ENCODE measurements at regions not wholly inside any gene's neighbourhood (a gene's known extent, or its start where the extent isn't known, plus 50 kb on each side); places are given as distances from the start of the nearest gene placed in this dataset.

DNA sequence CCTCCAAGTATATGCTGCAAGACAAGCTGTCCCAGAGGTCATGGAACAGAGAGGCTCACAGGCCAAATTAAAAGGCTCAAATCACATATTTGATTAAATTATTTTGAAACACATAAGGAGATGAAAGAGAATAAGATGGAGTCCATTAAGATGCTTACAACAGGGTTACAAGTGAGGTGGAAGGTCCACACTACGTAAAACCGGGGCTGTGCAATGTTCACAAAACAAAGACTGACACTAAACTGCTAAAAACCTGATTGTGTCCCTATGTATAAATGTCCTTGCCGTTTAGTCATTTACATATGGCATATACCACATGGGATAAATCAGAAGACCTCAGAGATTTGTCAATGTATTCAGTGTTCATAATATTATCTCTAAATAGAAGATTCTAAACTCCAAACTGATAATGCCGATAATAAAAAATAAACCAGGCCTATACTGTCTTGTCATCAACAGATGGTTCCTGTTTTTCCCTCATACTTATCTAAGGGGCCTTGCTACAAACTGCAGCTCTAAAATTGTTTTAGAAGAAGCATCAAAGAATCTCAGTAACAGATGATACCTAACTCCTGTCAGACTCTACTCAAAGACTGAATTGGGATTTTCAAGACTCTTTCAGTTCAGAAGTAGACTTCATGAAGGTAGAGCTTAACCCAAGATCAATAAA lies 51.8 kb upstream of the RIPOR2 start:
- DNase-seq = no peak

DNA sequence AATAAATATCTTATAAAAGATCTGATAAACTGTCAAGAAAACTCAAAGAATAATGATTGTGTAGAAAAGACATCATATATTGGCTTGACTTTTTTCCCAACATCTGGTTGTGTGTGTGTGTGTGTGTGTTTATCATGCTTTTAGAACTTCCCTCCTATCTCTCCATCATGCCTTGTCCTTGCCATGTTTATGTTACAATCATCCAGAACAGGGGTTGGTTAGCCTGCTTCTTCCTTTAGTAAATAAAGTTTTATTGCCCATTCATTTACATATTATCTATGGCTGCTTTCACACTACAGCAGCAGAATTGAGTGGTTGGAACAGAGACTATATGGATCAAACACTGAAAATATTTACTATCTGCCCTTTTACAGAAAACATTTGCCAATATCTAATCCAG lies 52.8 kb upstream of the RIPOR2 start:
- no peak for DNase-seq

DNA sequence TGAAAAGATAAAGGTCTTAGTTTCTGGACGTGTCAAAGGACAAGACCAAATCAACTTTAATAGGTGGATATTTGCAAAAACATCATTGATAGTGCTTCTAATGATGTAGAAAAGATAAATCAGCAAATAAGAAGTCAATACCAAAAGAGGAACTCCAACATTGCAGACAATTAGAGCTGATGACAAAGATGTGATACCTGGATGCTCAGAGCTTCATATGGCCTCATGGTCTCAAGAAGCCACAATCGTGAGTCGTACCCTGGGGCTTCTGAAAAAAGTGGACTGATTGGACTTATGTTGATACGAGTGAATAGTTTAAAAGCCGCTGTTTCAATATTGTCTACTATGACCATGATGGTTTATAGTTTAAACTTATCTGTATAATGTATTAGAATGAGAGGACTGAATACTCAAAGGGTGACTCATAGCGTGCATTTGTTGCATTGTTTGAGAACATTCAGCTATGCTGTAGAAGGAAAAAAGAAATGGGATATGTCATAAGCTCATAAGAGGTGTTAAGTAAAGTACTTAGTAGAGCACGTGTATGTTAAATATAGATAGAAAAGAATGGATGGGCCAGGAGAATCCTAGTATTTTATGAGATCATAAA lies 54.6 kb upstream of the RIPOR2 start:
- no peak for DNase-seq

DNA sequence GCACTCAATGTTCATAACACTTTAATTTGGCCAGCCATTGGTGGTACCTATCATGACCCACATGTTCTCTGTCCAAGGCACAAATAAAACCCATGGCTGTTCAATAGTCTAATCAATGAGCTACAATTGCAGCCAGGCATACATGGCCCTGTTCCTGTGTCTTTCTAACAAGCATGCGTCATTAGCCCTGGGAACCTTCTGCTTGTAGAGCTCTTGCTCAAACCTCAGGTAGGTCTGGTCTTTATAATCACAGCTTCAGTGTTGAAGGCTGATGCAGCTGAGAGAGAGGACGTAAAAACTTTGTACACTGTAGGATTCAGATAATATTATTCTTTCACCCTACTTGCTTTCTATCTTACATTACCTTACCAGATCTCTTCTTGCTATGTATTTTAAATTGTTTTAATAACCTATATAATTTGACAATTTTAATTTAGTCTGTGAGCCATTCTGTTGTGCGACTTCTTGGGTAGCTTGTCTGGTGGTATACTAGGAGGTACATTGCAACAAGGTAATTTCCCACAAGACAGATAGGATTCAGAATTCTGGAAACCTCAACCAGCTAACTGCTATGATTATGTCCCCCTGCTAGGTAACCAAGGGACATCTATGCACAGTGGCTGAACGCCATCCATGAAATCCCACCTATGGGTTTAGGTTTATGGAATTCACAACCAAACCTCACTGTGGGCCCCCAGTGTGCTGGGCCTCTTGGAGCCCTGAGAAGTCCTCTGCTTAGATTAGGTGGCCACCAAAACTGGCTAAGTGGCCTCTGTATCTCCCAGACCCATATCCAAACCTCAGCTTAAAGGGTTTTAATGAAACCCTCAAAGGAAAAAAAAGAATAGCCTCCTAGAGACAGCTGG lies 55.4 kb upstream of the RIPOR2 start:
- no peak for DNase-seq

DNA sequence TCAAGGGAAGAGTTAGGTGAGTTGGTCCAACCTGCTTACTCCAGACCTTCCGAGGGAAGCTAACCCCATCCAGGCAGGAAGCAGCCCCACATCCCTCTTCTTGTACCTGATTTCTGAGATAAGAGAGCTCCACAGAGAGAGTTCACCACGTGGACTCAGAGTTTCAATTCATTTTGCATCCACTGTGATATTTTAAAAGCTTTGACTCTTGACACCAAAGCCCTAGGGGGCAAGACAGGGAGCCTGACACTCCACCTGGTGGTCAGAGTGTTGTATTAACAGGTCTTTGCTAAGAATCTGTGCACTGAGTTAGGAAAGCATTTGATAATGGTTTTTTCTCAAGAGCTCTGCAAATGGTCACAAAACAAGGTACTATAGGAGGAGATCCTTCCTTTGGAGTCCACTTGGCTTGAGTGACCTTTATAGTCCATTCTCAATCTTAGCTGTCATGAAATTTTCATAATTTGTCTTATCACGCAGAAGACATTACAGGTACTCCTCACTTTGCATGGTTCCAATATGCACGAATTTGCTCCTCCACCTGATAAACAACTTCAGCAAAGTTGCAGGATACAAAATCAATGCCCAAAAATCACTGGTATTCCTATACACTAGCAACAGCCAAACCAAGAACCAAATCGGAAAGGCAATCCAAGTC lies 56.2 kb upstream of the RIPOR2 start:
- peak; percentile 24 for DNase-seq

DNA sequence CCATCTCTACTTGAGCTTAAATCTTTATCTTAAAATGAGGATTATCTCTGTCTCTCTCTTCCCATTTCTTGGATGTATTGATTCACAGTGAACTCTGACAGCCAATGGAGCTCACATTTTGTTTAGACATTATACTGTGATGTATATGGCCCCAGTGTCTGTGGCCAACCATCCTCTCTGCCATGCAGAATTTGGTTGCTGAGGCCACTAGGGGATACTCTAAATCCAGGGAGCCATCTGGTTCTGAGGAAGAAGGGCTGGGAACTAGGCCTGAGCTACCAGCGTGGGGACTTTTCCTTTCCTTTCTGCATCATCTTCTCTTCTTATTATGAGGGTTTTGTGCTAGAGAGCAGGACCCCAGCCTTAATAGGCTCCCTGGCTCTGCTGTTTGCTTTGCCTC lies 59.1 kb upstream of the RIPOR2 start:
- no peak for DNase-seq

DNA sequence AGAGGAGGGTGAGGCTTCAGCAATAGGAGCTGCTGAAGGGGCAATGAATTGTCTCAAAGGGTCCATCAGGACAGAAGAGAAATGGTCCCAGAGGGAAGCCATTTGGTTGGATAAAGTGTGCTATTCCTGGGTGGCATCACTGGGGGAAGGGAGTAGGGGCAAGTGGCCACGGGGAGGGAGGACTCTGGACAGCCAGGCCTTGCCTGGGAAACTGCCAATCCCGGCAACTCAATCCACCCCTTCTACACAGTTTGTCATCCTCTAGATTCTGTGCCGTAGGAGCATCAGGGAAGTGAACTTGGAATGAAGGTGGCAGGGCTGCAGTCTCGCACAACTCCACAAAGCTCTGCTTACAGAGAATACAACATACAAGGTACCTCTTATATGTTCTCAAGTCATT lies 59.5 kb upstream of the RIPOR2 start:
- DNase-seq = no peak

DNA sequence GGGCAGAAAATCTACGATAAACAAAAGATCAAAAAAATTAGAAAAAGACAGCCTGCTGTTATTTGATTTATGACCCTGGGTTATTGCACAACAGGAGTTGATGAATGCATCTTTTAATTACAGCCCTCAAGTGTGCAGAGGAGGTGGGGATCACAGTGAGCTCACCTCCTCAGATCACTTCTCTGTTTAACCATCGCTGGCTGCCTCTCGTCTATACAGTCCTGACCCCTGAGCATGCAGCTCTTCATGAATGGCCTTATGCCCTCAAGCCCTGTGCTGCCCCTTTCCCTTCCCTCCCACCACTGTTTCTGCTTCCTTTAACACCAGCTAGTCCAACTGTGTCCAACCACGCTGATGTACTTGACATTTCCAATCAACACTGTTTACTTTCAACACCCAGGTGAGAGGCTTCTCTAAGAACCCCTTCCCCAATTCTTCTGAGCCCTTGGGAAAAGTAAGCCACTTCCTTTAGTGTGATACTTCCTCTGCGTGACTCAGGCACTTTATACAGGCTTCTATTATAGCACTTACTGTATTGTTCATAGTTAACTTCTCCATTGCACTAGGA lies 60.6 kb upstream of the RIPOR2 start:
- no peak for DNase-seq

DNA sequence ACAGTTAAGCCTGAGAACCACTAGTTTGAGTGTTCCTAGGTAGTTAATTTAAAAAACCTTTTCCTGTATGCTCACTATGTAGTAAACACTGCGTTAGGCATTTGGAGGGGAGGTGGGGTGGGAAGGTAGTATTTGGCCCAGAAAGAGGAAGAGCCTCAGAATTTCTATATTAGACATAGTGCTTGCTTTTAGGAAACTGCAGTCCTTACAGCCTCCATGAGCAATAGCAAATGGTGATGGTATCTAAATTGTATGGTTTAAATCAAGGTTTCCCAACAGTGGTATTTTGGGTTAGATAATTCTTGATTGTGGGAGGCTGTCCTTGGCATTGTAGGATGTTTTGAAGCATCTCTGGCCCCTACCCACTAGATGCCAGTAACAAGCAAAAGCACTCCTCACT lies 61.5 kb upstream of the RIPOR2 start:
- no peak for DNase-seq

DNA sequence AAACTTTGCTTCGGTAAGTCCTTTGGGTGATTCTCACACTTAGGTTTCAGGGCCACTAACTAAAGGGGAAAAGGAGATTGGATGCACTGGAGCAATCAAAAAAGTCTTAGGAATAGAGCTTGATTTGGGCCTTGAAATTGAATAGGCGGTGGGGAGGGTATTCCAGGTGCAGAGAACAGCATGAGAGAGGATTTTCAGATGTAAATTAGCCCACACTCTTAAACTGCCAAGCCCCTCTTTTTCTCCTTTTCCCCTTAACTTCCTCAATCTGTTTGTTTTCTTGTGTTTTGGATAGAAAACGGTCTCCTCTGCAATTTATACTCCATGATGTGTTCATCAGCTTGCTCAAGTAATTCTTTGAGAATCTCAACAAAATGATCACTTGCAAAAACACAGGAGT lies 62.1 kb upstream of the RIPOR2 start:
- DNase-seq = no peak

DNA sequence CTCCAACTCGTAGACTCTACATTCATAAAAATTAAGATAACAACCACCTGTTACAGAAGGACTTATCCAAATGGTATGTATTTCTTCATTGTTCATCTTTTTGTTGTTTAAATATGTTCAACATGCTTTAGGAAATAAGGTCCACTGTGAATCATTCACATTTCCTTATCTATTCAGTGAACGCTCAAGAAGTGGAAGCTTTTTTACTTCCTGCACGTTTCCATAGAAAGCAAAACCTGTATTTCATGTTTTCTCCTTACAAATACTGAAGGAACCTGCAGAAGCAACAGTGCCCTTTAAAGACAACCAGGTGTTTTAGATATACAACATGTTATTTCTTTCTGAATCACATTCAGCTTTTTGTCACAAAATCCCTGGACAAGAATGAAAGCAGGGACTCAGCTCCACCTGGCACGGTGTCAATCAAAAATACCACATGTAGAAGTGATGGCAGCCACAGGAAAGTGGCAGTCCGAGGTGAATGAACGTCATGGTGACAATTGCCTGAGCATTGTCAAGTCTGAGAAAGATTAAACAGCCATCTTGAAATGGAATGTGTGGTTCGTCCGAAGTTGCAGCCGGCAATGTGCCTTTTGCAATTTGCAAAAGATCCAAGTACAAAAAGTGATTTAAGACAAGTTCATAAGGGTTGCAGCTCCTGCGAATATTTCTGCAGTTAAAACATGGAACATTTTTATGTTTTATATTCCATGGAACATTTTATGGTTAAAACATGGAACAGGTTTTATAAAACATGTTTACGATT lies 66.7 kb upstream of the RIPOR2 start:
- no peak for DNase-seq

DNA sequence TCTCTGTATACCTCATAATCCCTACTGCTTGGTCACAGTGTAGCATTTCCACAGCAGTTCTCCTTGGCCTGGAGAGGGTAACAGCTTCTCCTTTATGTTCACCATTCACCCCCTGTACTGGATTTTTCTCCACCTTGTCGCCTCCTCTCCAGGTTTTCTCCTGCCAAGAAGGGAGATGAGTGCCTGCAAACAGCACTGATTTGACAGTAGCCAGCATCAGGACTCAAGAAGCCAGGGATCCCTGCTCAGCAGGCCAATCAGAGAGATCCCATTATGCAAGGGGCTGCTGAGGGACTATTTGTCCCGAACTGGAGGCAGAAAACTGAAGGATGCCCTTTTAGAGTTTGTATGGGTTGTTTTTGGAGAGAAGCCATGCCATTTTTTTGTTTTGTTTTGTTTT lies 68.6 kb upstream of the RIPOR2 start:
- DNase-seq = no peak

DNA sequence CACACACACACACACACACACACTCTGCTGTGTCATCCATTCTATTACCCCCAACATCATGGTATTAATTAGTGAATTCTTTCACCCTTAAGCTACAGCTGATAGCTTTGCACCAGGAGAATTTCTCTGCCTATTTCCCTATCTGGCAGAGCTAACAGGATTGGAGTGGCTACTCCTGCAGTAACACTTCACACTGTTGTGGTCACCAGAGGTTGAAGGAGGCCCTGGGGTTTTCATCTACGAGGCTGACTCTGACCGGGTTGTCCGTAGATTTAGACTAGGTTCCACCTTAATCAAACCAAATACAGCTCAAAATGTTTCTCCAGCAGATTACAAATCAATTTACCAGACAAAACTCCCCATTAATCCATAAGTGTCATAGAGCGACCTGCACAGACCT lies 69.2 kb upstream of the RIPOR2 start:
- no peak for DNase-seq

DNA sequence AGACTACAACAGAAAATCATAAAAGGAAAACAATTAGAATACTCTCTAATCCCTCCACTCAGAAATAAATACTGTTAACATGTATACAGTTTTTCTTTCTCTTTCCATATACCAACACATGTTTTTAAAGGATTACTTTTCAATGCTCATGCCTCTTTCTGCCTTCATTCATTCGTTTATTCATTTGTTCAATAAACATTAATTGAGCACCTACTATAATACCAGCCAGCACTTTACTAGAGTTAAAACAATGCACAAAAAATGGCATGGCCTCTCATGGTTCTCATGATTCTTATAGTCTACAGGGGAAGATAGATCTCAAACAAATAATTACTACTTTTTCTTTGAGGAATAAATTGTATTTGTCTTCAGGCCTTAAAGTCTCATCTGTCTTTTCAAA lies 70.3 kb upstream of the RIPOR2 start:
- DNase-seq = no peak

DNA sequence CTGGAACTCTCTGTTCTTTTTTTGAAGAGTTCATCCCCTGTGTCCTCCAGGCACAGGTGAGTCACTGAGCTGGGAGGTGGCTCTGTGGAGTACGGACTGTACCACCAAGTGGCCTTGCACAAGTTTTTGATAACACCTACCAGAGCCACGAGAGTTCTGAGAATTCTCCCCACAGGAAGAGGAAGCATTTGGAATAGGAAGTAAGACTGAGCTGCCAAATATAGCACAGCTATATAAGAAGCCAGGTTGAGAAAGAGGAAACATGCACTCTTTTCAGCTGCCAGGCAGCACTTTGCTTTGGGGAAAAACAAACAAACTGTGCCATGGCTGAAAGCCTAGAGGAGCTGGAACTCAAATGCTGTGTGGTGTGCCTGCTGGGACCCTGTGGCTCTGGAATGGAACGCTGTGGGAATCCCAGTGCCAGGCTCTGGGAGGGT lies 70.8 kb upstream of the RIPOR2 start:
- no peak for DNase-seq

DNA sequence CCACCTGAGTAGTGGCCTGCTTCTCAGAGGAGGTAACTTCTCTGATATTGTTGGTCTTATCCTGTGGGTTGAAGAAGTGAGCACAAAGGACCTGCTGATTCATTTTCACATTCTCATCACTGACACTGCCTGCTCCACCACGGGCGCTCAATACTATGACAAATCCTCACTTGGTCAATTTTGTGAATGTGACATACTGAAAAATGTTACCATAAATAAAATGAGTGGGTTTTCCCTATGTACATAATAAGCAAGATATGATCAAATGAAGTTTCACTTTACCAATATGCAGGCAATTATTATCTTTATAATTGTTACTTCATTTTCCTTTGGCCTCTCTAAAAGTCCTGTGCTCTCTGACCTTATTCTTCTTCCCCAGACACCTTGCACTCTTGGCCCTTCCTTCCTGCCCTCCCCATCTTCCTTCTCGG lies 71.5 kb upstream of the RIPOR2 start:
- DNase-seq = no peak

DNA sequence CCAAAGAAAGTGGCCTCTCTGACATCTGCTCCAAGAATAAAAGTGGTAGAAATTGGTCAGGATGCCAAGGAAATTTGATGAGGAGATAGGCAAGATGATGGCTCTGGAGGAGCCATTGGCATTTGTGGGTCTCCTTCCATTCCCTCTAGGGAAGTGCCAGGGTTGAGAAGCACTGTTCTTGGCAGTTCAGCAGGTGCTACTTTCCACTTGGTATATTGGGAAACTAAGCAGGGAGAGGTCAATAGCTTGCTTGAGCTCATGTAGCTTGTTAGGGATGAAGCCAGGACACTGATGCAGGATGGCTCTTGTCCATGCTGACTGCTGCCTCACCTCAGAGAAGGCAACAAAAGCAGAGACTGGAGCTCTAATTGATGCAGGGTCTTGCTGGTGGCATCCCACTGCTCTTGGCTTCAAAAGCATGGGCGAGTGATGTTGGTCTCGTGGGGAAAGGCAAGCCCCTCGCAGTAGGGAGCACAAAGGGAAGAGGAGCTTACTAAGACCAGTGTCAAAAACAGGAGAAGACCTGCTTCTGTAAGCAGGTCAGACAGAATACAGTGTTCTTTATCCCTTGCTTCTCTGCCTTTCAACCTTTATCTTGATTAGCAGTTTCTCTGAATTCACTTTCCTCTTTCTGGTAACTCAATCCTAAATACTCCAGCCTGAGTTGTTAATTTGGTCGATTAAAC lies 73.1 kb upstream of the RIPOR2 start:
- no peak for DNase-seq

DNA sequence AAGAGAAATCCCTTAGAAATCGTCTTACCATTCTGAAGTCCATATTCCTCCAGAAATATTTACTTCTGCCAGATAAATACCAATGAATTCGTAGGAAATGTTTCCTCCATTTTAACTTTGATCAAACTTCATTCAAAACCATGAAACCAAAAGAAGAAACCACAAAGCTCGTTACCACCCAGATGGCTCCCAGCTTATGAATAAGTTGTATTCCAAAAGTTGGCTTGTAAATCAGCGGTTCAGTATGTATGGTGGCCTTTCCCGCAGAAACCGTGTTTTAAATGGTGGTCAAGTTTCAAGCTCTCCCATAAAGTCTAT lies 73.6 kb upstream of the RIPOR2 start:
- DNase-seq = no peak

DNA sequence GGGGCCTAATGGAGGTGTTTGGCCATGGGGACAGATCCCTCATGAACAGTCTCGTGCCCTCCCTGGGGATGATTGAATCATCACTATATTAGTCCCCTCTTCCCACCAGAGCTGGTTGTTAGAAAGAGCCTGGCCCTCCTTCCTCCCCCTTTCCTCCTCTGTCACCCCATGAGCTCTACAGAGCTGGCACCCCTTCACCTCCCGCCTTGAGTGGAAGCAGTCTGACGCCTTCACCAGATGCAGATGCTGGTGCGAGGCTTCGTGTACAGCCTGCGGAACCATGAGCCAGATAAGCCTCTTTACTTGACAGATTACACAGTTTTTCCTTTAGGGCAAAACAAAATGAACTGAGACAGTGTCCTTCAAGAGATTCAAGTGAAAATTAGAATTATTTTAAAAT lies 74.4 kb upstream of the RIPOR2 start:
- DNase-seq = no peak

DNA sequence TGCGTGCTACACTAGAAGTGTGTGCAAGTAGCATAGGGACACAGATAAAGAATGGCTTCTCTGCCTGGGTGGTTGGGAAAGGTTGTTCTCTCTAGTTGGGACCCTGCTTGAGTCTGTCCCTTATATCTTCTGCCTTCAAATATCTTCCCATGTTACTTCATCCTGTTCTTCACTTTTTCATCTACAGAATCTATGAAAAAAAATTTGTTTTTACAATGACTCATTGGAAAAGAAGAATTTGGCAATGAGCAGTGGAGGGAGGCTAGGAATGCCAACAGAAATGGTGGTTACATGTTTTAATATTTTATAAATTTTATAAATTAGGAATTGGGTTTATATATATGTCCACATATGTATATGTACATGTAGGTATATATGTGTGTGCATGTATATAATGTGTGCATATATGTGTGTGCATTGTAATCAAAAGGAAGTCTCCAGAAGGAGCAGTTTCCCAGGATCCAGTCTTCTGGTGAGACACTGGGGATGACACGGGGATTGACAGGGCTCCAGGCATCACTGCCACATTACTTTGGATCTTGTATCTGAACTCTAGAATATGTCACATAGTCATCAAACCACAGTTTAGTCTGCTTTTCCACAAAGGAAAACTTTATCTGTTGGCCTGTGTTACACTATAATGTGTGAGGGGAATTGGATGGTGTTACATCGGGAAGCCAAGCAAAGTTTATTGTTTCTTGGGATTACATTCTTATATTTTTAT lies 75.3 kb upstream of the RIPOR2 start:
- DNase-seq = no peak

DNA sequence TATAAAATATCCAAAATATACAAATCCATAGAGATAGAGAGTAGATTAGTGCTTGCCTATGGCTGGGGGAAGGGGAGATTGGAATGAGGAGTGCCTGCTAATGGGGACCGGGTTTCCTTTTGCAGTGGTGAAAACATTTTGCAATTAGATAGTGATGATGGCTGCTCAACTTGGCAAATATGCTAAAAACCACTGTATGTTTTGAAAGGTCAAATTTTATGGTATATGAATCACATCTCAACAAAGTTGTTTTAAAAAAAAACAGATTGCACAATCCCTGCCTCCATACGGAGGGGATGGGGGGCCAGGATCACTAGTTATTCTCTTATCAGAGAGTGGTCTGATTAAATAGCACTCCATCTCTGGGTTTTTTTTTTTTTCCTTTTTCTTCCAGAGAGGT lies 76.9 kb upstream of the RIPOR2 start:
- no peak for DNase-seq

Data from NCI-H2107 (cell line).